HG03378 (cell line): ENCODE measurements at regions not wholly inside any gene's neighbourhood (a gene's known extent, or its start where the extent isn't known, plus 50 kb on each side); places are given as distances from the start of the nearest gene placed in this dataset.

Experiments used
- ATAC-seq: cut with Tn5 transposase; IDR thresholded peaks from one replicate; pipeline ENCODE4 v1.9.1; 2021; ENCODE audit warnings: mild to moderate bottlenecking, moderate library complexity; ENCODE audit not compliant: unreplicated experiment

DNA sequence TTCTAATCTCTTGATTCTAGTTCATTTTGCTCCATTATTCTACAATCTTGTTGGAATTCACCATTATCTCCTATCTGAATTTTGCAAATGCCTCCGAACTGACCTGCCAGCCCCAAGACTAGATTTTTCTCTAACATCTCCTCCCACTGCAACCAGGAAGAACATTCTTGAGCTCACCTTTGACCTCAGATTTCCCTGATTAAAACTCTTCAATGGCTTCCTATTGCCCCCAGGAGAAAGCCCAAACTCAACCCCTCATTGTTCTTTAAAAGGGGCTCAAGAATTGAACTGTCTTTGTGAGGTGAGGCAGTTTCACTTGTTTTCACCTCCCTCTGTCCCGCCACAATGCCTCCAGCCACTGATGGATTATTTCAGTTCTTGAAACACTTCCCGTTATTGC lies 784.6 kb upstream of the ZEB2 start:
- ATAC-seq = no peak

DNA sequence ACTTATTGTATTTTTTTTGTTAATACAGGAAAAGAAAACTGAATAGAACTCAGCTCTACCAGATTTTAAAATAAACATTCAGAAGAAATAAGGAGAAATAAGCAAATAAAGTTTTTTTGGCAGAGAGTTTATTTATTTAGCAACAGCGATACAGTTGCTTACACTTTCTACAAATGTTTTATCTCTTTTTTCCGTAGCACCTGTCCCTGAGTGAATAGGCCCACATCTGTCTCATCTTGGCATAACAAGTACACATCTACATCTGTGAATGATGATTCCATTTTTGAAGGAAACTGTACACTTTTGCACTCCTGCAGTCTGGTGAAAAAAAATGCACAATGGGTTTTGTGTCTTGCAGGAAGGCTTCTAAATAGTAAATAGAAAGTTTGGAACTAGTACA lies 783.6 kb upstream of the ZEB2 start:
- ATAC-seq = no peak

DNA sequence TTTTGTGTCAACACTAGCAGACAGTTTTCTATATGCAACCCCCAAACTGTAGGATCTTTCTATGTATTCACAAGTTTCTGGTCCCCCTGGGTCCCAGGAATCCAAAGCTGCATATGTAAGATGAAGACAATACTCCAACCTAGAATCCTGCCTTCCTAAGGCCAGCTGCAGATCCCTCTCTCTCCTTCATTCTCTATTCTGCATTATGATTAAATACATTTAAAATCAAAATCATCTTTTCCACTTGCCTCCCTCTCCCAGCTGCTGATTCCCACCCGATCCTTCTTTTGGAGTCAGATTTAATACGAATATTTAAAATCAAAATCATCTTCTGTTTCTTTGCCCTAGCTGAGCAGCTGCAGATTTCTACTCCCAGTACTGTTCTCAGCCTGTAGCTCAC lies 783.0 kb upstream of the ZEB2 start:
- ATAC-seq = no peak

DNA sequence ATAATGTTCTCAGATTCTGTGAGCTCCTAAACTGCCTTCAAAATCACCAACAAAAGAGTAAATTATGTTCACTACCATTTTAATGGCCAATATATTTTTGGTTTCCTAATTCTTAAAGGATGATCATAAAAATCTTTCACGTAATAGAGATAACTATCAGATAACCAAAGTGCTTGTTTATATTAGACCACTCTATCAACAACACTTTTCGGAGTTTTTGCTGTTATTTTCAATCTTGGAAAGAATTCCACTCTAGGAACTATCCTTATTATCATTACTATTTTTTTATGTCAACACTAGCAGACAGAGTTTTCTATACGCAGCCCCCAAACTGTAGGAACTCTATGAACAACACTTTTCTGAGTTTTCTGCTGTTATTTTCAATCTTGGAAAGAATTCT lies 782.5 kb upstream of the ZEB2 start:
- no peak for ATAC-seq

DNA sequence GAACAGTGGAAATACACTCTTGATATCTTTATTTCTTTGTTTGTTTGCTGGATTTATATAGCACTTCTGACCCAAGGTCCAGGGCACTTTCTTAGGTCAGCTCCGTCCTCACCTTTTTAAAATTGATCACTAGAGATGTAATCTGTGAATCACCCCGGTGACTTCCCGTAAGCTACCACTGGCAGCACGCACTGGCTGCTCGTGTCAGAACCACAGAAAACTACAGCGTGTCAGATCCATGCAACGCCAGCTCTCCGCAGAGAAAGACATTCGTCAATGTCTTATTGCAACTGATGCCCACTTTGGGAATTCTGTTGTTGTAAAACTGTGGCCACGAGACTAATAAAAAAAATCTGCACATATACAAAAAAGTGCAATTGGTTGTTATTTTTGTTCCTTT lies 779.4 kb upstream of the ZEB2 start:
- no peak for ATAC-seq

DNA sequence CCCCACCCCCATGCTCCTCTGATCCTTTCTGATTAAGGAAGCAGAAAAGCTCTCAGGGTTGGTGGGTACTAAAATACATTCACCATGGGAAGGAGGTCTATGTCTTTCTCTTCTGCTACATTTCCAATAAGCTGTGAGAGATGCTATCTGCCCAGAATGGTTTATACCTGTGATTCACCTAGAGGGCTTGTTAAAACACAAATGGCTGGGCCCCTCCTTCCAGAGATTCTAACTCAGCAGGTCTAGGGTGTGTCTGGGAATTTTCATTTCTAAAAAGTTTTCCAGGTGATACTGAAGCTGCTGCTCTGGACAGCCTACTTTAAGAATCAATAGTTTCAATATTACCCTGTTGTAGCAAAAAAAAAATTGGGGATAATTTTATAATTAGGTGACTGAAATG lies 772.2 kb upstream of the ZEB2 start:
- ATAC-seq = no peak

DNA sequence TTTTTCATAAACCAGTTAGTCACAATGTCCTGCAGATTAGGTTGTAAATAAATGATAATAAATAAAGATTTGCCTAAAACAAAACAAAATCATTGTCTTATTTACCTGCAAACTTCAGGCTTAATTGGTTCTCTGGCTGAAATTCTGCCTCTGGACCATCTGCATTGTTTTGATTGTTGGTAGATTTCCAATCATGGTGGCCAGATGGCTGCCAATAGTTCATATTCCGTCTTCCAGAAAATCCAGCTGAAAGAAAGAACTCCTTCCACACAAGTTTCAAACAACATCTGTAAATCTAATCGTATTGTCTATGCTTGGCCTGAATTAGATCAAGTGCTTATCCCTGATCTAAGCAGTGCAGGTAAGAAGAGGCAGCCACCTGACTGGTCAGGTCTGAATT lies 771.1 kb upstream of the ZEB2 start:
- no peak for ATAC-seq

DNA sequence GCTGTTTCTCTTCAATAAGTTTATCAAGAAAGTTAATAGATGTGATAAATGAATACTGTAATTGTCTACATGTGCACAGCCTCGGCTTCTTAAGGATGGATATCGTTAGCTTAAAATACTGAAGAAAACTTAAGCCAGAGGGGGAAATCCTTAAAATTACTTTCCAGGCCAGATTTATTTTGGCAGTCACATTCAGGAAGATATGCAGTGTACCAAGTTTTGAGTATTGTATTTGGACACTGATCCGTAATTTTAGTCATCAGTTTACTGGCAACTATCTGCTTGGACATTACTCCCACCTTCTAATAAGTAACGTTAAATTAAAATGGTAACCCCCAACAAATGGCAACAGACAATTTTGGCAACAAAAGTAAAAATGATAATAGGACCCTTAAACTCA lies 770.0 kb upstream of the ZEB2 start:
- no peak for ATAC-seq

DNA sequence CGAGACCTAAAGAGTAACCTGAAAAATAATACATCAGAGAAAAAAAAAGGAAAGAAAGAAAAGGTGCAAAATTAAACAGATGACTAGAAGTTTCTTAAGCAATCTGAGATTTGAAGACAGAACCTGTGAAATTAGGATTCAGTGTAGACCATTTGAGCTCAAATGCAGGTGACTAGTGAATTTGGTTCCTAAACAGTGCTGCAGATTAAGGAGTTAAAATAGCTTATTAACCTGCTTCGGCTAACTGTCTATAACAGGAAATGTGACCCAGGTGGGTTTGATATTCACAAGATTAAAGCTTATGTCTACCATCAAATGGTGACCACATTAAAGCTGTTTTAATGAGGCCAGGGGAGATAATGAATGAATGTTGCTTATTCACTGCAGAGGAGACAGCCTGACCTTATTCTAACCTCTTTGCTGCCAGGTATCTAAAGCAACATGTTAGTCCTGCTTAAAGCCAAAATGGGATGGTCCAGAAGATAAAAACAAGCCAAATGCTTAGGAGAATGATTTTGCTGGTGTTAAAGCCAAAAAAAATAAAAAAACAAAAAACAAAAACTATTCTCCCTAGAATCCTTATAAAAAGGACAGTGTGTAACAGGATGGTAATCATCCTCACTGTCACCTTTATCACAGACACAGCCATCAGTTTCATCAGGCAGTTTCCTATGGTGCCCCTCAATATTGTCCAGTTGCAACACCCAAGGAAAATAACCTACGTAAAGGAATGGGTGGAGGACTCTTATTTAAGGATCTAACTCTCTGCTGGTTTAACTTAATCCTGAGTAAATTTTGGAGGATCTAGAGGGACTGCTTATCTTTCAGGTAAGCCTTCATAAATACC lies 769.0 kb upstream of the ZEB2 start:
- ATAC-seq = no peak

DNA sequence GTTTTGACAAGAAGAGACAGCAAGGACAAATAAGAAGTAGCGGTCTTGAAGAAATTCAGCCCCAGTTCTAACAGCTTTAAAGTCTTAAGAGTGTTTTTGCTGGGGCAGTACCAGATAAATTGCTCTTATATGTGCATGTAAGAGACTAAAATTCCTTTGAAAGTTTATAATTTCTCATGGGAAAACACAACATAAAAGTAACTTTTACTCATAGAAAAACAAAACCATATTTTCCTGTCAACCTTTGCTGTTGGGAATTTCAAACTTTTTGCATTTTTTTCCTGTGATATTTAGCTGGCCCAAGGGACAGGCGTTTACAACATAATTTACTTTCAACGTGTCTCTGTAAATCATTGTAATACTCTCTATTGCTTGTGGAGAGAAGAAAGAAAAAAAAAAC lies 767.8 kb upstream of the ZEB2 start:
- ATAC-seq = no peak

DNA sequence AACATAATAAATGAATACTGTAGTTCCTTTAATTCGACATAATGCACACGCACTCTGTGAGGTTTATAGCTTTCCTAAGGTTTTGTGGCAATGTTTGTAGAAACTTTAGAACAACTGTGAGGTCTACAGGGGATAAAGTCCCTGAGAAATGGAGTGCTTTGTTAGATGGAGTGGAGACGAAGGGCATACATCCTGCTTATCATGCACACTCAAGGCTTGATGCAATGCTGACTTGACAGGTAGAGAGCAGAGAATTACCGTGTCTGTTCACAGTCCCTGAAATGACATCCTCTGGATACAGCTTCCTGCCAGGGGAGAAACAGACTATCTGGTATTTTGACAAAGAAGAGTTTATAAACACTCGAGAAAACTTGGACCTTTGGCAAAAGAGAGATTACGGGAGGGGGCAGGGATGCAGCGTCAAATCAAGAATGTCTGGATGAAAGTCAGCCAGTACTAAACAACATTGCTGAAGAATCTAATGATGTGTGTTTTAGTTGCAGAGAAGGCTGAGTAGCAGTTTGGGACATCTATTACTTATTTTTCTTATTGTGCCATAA lies 766.9 kb upstream of the ZEB2 start:
- ATAC-seq = no peak

DNA sequence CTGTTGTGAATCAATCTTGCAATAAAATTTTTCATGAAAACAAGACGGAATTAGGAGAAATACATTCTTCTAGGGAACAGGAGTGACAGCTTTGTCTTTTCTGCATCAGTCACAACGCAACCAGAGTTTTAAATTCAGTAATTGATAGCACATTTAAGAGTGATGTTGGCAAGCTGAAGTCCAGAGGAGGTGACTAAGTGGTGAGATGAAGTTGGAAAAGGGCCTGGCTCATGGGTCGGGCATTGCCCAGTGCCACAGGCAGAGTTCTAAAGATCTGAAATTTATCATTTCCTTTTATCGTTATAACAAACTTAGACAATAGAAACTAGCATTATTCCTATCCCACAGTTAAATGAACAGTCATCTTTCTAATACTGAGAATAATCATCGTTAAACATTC lies 764.6 kb upstream of the ZEB2 start:
- no peak for ATAC-seq

DNA sequence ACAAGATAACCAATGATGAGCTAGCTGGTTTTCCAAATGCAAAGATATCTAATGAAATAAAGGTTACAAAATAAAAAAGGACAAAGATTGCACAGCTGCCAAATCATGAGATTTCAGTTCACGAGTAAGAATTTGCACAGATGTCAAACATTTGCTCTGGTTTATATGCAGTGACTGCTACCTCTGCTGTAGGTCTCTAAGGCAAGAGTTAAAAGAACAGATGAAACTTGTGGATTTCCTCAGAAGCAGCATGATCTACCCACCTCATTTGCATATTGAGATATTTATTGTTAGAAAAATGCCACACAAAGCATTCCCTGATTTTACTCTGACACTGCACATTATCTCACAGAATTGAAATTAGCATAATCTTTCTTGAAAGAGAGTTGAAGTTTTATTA lies 763.2 kb upstream of the ZEB2 start:
- ATAC-seq = no peak

DNA sequence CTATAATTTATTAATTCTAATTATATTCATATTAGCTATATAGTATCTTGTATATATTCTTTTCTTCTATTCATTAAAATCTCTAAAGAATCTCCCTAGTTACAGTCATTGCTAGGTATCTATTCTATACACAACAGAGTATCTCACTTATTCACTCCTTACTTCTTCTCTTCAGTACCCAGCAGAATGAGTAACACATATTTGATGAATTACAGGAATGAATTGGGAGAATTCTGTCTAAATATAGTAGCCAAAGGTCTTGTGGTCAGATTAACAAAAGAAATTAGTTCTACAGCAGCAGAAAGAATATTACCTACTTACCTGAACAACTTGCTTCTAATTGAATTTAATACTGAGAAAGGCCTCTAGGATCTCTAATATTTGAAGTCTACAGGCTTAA lies 758.0 kb upstream of the ZEB2 start:
- ATAC-seq = no peak

DNA sequence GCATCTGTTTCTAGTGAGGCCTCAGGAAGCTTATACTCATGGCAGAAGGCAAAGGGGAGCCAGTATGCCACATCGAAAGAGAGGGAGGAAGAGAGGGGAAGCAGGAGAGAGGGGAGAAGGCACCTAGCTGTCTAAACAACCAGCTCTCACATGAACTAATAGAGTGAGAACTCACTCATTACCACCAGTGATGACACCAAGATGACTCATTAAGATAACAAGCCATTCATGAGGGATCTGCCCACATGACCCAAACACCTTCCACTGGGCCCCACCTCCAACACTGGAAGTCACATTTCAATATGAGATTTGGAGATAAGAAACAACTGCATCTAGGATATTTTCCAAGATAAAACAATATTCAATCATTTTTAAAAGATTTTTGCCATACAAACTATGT lies 753.9 kb upstream of the ZEB2 start:
- ATAC-seq = no peak

DNA sequence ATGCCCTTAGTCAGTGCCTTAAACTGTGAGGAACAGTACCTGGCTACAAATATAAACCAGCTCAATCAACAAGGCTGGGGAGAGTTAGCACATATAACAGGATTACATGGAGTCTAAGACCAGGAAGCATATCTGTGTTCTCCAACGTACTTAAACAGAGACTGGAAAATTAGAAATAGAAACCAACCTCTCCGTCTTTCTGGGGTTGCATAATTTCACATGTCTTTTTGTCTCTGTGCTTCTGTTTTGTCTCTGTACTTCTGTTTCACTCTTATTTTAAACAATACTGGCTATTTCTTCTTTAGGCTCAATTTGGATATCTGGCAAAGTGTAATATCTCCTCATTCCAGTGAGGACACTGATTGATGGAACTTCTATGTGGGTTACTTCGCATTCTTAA lies 749.0 kb upstream of the ZEB2 start:
- ATAC-seq = no peak

DNA sequence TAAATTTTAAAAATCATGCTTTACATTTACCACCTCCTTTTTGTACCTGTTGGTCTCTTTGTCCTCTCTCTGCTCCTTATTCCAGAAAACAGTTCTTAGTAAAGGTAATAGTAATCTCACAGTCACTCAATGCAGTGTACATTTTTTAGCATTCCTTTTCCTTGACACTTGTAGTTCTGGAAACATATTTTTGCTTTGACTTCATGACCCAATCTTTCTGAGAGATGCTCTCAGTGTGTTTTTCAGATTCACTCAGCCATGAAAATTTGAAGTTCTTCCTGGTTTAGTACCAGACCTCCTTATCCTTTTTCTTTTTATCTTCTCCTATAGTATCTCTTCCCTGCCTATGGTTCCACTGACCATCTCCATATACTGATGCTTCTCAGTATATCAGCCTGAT lies 747.5 kb upstream of the ZEB2 start:
- ATAC-seq = no peak

DNA sequence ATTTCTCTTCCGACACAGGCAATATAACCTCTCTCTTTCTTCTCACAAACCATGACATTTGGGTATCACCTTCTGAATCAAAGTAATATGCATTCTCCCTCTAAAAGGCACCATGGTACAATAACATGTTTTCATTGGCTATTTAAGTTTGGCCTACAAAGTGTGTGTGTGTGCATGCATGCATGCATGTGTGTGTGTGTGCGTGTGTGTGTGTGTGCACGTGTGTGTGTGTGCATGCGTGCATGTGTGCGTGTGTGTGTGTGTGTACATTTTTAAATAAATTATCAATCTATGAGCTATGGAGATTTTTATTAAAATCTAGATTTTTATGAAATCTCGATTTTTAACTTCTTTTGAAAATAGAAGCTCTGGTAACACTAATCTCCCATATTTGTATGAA lies 745.3 kb upstream of the ZEB2 start:
- no peak for ATAC-seq

DNA sequence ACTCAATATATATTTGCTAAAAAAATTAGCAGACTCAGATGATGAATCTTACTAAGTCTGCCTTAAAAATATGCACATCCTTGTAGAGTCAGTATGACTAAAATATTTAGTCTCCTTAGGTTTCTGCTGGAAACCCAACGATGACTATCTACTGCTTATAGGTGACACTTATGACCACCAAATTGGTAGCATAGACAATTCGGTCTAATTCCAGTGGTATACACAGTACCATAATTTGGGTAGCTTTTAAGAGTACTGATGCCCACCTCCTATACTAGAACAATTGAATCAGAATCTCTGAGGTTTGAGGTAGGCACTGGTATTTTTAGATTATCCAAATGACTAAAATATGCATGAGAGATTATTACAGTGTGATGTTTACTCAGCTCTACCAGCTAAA lies 740.8 kb upstream of the ZEB2 start:
- no peak for ATAC-seq

DNA sequence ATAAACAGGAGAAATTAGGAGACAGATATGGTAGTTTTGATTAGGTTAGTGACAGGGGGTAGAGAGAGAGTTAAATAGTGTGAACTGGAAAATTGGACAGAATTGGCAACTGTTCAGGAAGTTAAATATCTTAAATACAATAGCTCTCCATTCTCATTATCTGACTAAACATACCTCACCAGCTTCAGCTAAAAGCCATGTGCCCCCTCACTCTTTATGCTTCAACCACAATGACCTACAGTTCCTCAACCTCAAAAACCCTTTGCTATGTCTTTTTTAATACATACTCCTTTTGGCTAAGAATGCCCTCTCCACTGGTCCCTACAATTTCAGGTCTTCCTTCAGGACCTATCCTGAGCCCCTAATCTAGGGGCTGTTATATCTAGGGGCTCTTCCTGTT lies 740.2 kb upstream of the ZEB2 start:
- no peak for ATAC-seq

DNA sequence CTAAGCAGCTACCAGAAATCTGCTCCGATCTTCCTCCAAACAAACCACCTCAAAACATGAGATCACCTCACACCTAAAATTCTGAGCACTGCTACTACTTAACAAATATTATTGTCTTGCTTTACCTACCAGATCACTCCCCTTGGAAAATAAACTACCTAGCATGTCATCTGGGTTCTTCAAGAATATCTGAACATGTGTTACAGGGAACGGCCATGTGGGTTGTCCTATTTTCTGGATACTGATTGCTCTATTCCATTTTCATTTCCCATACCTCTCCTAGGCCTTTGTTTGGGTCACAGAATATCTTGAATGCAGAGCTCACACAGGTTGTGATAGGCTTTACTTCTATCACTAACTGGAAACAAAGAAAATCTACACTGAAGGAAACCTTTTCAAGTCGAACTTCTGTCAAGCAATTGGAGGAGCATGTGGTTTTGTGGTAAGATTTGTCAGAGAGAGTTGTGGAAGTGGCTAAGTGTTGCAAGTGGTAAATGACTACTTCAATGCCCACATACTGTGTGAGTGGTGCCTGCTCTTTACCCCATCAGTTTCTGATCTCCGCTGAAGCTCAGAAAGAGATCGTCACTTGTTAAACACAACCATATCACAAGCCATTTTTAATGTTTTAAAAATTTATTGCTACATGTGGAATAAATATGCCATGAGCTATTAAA lies 739.1 kb upstream of the ZEB2 start:
- peak; percentile 51 for ATAC-seq

DNA sequence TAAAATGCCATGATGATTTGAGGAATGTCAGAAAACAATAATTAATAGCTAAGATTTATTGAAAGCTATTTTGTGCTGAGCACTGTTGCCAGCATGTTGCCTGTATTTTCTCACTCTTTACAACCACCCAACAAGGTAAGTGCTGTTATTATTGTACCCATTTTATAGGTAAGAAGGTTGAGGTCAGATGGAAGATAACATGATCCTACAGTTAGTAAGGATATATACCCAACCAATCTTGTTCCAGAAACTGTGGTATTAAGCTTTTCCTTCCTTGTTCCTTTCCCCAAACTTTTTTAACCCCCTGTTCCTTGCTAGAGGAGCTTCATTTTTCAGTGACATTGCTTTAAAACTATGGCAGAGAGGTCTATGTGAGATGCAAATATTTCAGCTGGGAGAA lies 738.0 kb upstream of the ZEB2 start:
- no peak for ATAC-seq
